ENCODE measurements at regions not wholly inside any gene's neighbourhood (a gene's known extent, or its start where the extent isn't known, plus 50 kb on each side); places are given as distances from the start of the nearest gene placed in this dataset.
"Not testable (repeated sequence)": the region's sequence is repeated elsewhere in the genome, so short reads cannot be mapped to it uniquely, and the experiment has no call there.

DNA sequence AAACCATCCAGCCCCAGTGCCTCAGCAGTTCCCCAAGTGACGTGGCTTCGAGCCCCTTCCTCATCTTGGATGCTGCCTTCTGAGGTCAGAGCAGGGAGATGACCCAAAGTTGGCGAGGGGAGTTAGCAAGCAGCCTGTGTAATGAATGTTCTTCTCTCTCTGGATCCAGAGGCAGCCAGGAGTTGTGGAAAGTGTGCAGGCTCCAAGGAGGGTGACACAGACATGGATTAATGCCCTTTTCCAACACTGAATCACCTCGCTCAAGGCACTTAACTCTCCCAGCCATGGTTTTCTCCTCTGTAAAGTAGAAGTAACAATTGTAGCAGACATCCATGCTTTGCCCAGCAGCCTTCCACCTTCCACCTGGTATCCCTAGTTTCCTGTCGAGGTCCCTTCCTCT lies 64.6 kb upstream of the HAND1 start:
- DNase-seq, result no peak

DNA sequence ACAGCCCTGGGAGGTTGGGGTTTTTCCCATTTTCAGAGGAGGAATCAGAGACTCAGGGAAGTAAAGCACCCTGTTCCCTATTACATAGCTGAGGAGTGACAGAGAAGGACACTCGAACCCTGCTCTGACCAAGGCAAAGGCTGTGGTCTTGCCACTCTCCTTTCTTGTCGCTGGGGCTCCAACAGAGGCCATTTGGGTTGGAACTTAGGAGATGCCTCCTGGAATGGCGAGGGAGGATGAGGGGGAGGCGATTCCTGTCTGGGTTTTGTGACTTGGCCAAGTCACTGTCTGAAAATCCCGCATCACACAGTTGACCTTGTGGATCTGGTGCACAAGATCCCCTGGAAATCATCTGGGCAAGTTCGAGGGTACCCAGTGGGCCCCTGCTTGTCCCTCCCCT lies 64.0 kb upstream of the HAND1 start:
- no peak for DNase-seq

DNA sequence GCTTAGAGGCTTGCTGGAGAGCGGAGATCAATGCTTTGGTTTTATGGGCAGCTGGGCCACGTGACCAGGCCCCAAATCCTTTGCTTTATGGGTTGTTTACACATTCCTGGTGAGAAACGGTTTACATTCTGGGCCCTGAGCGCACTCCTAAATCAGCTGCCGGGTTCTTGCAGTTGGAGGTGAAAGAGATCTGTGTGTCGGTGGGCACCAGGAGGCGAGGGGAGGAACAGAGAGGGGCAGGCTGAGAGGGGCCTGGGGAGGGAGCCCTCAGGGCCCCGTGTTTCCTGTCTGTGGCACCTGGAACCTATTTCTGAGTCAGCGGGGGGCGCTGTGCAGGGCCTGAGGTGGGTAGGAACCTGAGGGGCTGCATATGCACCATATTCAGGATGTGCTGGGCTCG lies 63.5 kb upstream of the HAND1 start:
- no peak for DNase-seq

DNA sequence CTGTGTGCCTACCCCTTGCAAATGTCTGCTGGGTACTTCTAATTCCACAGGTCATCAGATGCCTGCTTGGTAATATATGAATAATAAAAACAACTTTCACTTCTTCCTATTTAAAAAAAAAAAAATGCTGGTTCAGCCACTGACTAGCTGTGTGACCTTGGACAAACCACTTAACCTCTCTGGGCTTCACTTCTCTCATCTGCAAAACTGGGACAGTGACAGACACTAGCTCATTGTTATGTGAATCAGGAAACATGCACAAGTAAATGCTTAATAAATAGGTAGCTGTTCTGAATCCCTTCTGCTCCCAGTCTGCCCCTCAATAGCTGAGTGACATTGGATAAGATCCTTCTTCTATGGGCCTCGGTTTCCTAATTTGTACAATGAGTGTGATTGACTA lies 62.6 kb upstream of the HAND1 start:
- no peak for DNase-seq

DNA sequence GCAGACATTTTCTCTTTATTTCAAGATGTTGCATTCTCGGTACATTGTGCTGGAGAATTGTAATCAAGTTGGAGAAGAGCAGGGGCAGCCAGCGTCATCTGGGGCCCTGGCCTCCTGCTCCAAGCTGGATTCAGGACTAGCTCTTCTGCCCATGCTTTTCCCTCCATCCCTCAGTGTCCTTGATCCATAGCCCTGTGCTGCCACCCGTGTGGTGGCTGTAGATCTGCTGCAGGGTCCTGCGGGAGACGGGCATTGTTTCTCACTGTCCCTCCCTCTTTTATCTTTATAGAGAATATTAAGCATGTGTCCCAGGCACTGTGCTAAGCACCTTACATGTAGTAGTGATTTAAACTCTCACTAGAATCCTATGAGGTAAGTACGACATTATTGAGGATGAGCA lies 60.5 kb upstream of the HAND1 start:
- no peak for DNase-seq

DNA sequence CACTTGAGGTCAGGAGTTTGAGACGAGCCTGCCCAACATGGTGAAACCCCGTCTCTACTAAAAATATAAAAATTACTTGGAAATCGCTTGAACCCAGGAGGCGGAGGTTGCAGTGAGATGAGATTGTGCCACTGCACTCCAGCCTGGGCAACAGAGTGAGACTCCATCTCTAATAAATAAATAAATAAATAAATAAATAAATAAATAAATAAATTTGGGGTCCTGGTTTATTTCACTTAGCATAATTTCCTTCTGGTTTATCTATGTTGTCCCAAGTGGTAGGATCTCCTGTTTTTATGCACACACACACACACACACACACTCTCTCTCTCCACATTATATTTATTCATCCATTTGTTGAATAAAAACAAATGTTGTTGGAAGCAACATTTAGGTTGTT lies 58.4 kb upstream of the HAND1 start:
- not testable (repeated sequence) for DNase-seq

DNA sequence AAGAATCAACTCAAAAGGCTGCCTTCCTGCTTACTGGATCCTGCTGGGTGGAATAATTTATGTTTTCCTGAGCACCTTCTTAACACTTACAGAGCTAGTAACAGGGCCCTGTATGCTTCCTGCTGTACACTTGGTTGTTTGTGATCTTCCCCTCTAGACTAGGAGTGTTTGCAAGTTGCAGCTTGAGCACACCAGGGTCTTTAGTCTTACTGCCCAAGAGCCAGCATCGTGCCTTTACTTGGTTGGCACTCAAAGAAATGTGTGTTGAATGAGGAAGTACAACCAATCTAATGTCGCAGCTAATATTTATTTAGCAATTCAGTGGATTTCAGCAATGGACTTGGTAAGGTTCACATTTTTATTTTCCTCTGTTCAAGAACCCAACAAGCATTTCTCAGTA lies 57.5 kb upstream of the HAND1 start:
- DNase-seq, result no peak

DNA sequence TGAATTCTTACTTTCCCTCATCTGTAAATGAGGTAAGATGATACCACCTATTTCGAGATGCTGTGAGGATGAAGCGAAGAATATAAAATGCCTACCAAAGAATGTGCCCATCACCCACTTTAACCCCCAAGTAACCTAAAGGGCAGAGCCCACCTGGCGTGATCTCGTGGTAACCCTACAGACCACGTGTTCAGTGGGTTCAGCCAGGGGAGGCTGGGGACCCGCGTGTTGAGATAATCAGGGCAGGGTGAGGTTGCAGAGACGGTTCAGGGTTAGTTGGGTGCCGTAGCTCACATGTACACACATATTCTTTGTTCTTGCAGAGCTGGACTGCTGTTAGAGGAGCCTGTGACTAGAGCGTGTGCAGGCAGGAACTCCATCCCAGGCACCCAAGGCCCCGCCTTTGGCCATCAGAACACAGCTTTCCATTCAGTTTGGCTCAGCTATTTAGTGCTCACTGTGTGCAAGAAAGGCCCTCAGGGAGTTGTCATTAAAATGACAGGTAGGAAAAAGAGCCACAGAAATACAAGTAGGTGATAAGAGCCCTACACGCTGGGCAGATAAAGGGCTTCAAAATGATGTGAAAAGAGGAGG lies 56.5 kb upstream of the HAND1 start:
- no peak for DNase-seq

DNA sequence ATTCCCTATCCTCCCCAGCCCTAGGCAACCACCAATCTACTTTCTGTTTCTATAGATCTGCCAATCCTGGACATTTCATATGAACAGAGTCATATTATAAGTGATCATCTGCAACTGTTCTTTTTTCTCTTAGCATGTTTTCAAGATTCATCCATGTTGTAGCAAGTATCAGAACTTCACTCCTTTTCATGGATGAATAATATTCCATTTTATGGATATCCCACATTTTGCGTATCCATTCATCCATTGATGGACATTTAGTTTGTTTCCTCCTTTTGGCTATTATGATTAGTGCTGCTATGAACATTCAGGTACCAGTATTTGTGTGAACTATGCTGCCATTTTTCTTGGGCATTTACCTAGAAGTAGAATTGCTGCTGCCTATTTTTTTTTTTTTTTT lies 51.3 kb upstream of the HAND1 start:
- DNase-seq, result no peak

DNA sequence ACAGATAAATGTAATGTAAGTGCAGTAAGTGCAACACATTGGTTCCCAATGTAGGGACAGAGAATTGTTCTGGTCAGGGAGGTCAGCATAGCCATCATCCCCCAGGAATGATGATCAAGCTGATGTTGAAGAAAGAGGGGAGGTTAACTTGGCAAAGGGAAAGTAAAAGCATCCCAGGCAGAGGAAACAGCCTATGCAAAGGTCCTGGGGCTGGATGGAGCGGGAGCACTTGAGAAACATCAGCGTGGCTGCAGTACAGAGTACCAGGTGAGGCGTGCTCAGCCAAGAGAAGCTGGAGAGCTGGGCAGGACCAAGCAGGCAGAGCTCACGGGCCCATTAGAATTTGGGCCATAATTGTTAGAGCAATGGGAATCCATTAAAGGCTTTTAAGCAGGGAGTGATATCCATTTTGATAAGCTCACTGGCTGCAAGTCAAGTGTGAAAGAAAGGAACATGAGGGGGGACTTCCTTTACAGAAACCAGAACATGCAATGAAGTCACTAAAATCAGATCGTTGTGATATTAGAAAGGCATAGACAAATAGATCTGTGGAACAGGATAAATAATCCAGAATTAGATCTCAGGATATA lies 50.1 kb upstream of the HAND1 start:
- DNase-seq, result no peak

All from MV-4-11 (cell line).